BLaER1 treated with 17β-estradiol and CSF1 and Interleukin-3, amounts not matched to agents 10 nM and 100 nM (cell line): ENCODE measurements at regions not wholly inside any gene's neighbourhood (a gene's known extent, or its start where the extent isn't known, plus 50 kb on each side); places are given as distances from the start of the nearest gene placed in this dataset.

ENCODE experiments used
- H3K27ac ChIP-seq, 11 experiments: shearing (Covaris generic); formaldehyde crosslinking; 2 replicates each; pipeline ENCODE4 v1.8.1; 2022
- H3K27me3 ChIP-seq, 11 experiments: shearing (Covaris generic); formaldehyde crosslinking; 2 replicates each; pipeline ENCODE4 v1.8.1; 2022
- H3K36me3 ChIP-seq, 11 experiments: shearing (Covaris generic); formaldehyde crosslinking; 2 replicates each; pipeline ENCODE4 v1.8.1; 2022
- H3K4me1 ChIP-seq, 10 experiments: shearing (Covaris generic); formaldehyde crosslinking; 2 replicates each; pipeline ENCODE4 v1.8.1; 2022
- H3K4me2 ChIP-seq, 11 experiments: shearing (Covaris generic); formaldehyde crosslinking; 2 replicates each; pipeline ENCODE4 v1.8.1; 2022
- H3K4me3 ChIP-seq, 10 experiments: shearing (Covaris generic); formaldehyde crosslinking; 2 replicates each; pipeline ENCODE4 v1.8.1; 2022
- H3K9ac ChIP-seq, 11 experiments: shearing (Covaris generic); formaldehyde crosslinking; 2 replicates each; pipeline ENCODE4 v1.8.1; 2022
- H3K9me3 ChIP-seq, 11 experiments: shearing (Covaris generic); formaldehyde crosslinking; replicated peaks in 1 of 11; 2 replicates each; pipeline ENCODE4 v1.8.1; 2022
- H4K20me1 ChIP-seq, 11 experiments: shearing (Covaris generic); formaldehyde crosslinking; 2 replicates each; pipeline ENCODE4 v1.8.1; 2022
- Cebpa-rat ChIP-seq, 11 experiments: shearing (Covaris generic); IDR thresholded peaks; 2 replicates each; pipeline ENCODE4 v1.8.1; 2022

DNA sequence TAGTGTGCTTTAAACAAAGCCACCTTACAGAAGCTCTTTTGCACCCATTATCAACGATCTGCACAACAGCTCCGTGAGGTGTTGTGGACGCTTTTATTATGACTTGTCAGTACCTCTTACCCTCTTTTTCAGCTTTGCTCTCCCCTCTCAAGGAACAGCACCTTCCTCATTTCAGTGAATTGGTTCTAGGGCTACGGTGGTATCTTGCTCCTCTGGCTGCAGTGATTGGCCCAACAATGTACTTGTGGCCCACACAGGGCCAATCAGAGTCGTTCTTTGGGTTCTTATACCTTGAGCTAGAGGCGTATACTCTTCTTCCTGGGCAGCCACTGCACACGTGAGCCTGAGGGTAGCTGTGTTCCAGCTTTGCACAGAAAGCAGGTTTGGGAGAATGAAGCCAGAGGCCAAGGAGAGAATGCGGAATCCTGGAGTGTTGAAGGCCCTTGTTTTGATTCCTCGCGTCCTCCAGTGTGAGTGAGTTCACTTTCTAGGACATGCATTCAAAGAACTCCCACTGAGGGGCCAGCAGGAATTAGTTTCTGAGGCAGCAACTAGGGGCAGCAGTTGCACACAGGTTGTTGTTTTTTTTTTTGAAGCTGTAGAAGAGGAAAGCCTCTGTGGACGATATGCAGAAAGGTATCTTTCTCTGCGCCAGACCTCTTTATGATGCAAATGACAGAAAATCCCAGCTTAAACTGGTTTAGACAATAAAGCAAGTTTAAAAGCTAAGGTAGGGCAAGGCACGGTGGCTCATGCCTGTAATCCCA, 49.8 kb upstream of the PDZD8 start:
- Histone ChIP-seq H3K9me3 (peaks cover 0 to 3% (median 0%) of the 10 kb centered on the region in 11 experiments; a peak in 2 of 22 replicates), H3K4me3 (no peak overlapping the region), H3K36me3 (no peaks in the 10 kb centered on the region), H3K27ac (no peak overlapping the region), H4K20me1 (no peaks in the 10 kb centered on the region), H3K9ac (no peak overlapping the region), H3K4me2 (no peak overlapping the region), H3K27me3 (no peaks in the 10 kb centered on the region), H3K4me1 (0 out of 20 replicates have a peak, but pooled peaks cover 0 to 2% (median 0%) of the 10 kb centered on the region in 10 experiments)
- no peak for TF ChIP-seq Cebpa-rat (IDR thresholded peaks at IDR 0.05)
